ENCODE measurements at regions not wholly inside any gene's neighbourhood (a gene's known extent, or its start where the extent isn't known, plus 50 kb on each side); places are given as distances from the start of the nearest gene placed in this dataset.
A peak's percentile ranks its signal among the peaks of the same experiment; 100 is the strongest.

- Histone ChIP-seq H2AFZ (ENCODE audit: low read depth, low read length, poor library complexity, severe bottlenecking) (peak overlapping the region; percentile 90), H3K9ac (ENCODE audit: low read length) (no peak overlapping the region), H3K27me3 (ENCODE audit: insufficient read depth, low read length) (no peaks in the 10 kb centered on the region), H3K79me2 (ENCODE audit: insufficient read depth, low read length) (no peaks in the 10 kb centered on the region), H3K9me3 (ENCODE audit: control insufficient read depth in 1 of 2, insufficient read depth in 1 of 2, low read depth in 1 of 2, low read length in 2 of 2) (no peaks in the 10 kb centered on the region), H3K4me1 (ENCODE audit: control insufficient read depth in 1 of 2, insufficient read depth in 2 of 2, low read length in 2 of 2) (peaks cover 0 to 19% of the 10 kb centered on the region in 2 experiments), H3K27ac (ENCODE audit: low read depth, low read length) (peak overlapping the region; percentile 59), H3K4me3 (replicated peaks in 1 of 2; ENCODE audit: low read depth in 1 of 2, low read length in 2 of 2) (no peak overlapping the region), H3K9me2 (ENCODE audit: insufficient read depth) (no peaks in the 10 kb centered on the region), H3K4me2 (ENCODE audit: low read length) (peak overlapping the region; percentile 47), H4K20me1 (ENCODE audit: insufficient read depth) (no peaks in the 10 kb centered on the region), H3K36me3 (ENCODE audit: control insufficient read depth in 1 of 2, insufficient read depth in 2 of 2, low read length in 2 of 2) (no peaks in the 10 kb centered on the region)
- no TSS peak for BruUV-seq (replicated peaks)
- ChIA-PET CTCF (no interaction called here), RAD21 (ENCODE audit: low non-redundant PET in 1 of 2, low total read pairs in 2 of 2, uncharacterized antibody in 2 of 2, unreplicated experiment in 2 of 2) (interaction anchor here in 1 of 2 experiments (0.8 kb wide), 1 partner anchor 463 kb away, joined by 6 read pairs; no protein-coding TSS in a partner anchor), POLR2A (no interaction called here)
- intact Hi-C loops (cut with micrococcal nuclease), result no loop called here
- DNase-seq (ENCODE audit: low read depth, low spot score), result no peak
- peak; percentile 70 for ATAC-seq
- TF ChIP-seq EZH2 (IDR thresholded peaks at IDR 0.05) (no peak), SIN3A (IDR thresholded peaks at IDR 0.05; ENCODE audit: low read depth) (no peak), ZFX (IDR thresholded peaks at IDR 0.05) (no peak), CTCF (IDR thresholded peaks at IDR 0.05 in 2 of 3, conservative IDR thresholded peaks at IDR 0.05 in 1 of 3; ENCODE audit: borderline replicate concordance in 1 of 3, insufficient read depth in 1 of 3, low read depth in 2 of 3, low read length in 2 of 3) (no peak), CBX3 (IDR thresholded peaks at IDR 0.05; ENCODE audit: low read depth) (no peak), EGR1 (IDR thresholded peaks at IDR 0.05; ENCODE audit: low read depth) (no peak), YY1 (IDR thresholded peaks at IDR 0.05; ENCODE audit: extremely low read depth, insufficient replicate concordance, low read depth, low read length) (no peak), RAD21 (IDR thresholded peaks at IDR 0.05; ENCODE audit: low read depth) (no peak), JUND (IDR thresholded peaks at IDR 0.05) (peak; percentile 42), SP1 (IDR thresholded peaks at IDR 0.05; ENCODE audit: low read depth) (peak; percentile 43; the same call in 1 of the 2 replicates), FOSL1 (IDR thresholded peaks at IDR 0.05; ENCODE audit: low read depth) (peak; percentile 31; the same call in 1 of the 2 replicates), MAX (IDR thresholded peaks at IDR 0.05) (no peak), ZNF274 (IDR thresholded peaks at IDR 0.05; ENCODE audit: low read depth, low read length) (no peak), ZBTB33 (IDR thresholded peaks at IDR 0.05; ENCODE audit: extremely low read depth, insufficient replicate concordance, low read length) (no peak), TCF7L2 (IDR thresholded peaks at IDR 0.05; ENCODE audit: borderline replicate concordance, extremely low read depth, insufficient read depth, insufficient read length) (no peak), CEBPB (IDR thresholded peaks at IDR 0.05; ENCODE audit: low read depth) (peak; percentile 66), ATF3 (IDR thresholded peaks at IDR 0.05) (no peak), REST (IDR thresholded peaks at IDR 0.05; ENCODE audit: low read depth) (no peak), ELF1 (IDR thresholded peaks at IDR 0.05; ENCODE audit: borderline replicate concordance, low read depth) (no peak)
Observed at GRCh38 chr5:124402144-124402581, 344.3 kb downstream of the ZNF608 start.

Measured in HCT116 (cell line).